Kidney epithelial cell (primary cell): ENCODE measurements at regions not wholly inside any gene's neighbourhood (a gene's known extent, or its start where the extent isn't known, plus 50 kb on each side); places are given as distances from the start of the nearest gene placed in this dataset.

ENCODE experiments used
- DNase-seq: peaks from one replicate; pipeline ENCODE4 v3.0.0-alpha.2; 2010; ENCODE audit warnings: low read depth
- H3K27me3 ChIP-seq: 2 replicates; pipeline ENCODE4 v1.6.0; 2011; ENCODE audit warnings: low read length; ENCODE audit not compliant: control insufficient read depth, insufficient read depth
- H3K36me3 ChIP-seq: 2 replicates; pipeline ENCODE4 v1.5.1; 2011; ENCODE audit warnings: low read length; ENCODE audit not compliant: control insufficient read depth, insufficient read depth
- H3K4me3 ChIP-seq: 2 replicates; pipeline ENCODE4 v1.5.1; 2011; ENCODE audit warnings: low read depth, mild to moderate bottlenecking, control low read depth, low read length
- CTCF ChIP-seq: IDR thresholded peaks from 2 replicates; pipeline ENCODE4 v1.5.1; 2011; ENCODE audit warnings: mild to moderate bottlenecking, moderate library complexity, low read length, control low read depth, inconsistent platforms; ENCODE audit not compliant: insufficient read depth, poor library complexity, severe bottlenecking

GRCh38 chr10:123556049-123556448 is 110.1 kb upstream of the GPR26 start:
- Histone ChIP-seq H3K27me3 (peaks cover 13% of the 10 kb centered on the region), H3K36me3 (no peaks in the 10 kb centered on the region), H3K4me3 (no peak overlapping the region)
- no peak for DNase-seq
- no peak for TF ChIP-seq CTCF

GRCh38 chr10:123556736-123557135 is 109.4 kb upstream of the GPR26 start:
- DNase-seq: no peak
- Histone ChIP-seq H3K27me3 (peaks cover 13% of the 10 kb centered on the region), H3K4me3 (no peak overlapping the region), H3K36me3 (no peaks in the 10 kb centered on the region)
- TF ChIP-seq CTCF: no peak

- Histone ChIP-seq H3K36me3 (no peaks in the 10 kb centered on the region), H3K27me3 (peaks cover 13% of the 10 kb centered on the region), H3K4me3 (no peak overlapping the region)
- no peak for TF ChIP-seq CTCF
- DNase-seq: no peak
Observed at GRCh38 chr10:123557366-123558108, 108.6 kb upstream of the GPR26 start.

- TF ChIP-seq CTCF: no peak
- Histone ChIP-seq H3K4me3 (no peak overlapping the region), H3K27me3 (peaks cover 13% of the 10 kb centered on the region), H3K36me3 (no peaks in the 10 kb centered on the region)
- DNase-seq: no peak
Observed at GRCh38 chr10:123558651-123559050, 107.5 kb upstream of the GPR26 start.

GRCh38 chr10:123559066-123559822 is 106.9 kb upstream of the GPR26 start:
- Histone ChIP-seq H3K27me3 (peaks cover 13% of the 10 kb centered on the region), H3K36me3 (no peaks in the 10 kb centered on the region), H3K4me3 (no peak overlapping the region)
- DNase-seq: no peak
- peak; percentile 93 for TF ChIP-seq CTCF
